ENCODE measurements at regions not wholly inside any gene's neighbourhood (a gene's known extent, or its start where the extent isn't known, plus 50 kb on each side); places are given as distances from the start of the nearest gene placed in this dataset.

DNA sequence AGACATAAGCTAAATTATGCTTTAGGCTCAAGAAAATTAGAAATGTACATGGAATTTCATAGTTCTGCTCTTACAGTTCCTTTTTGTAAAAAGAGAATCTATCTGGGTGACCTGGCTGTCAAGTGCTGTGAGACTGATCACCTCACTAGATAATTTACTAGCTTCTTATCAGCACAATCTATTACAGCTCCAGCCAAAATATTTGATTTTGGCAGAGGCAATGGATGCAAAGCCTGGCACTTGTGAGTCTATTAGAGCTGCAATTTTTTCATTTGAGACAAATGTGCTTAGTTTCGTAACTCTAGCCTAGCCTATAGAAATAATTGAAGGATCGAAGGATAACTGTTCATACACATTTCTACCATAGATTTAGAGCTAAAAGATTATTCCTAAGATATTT lies 927.5 kb downstream of the SLC6A15 start:
- H3K36me3 ChIP-seq, result no peaks in the 10 kb centered on the region
- no peak for ATAC-seq
- no peak for DNase-seq
- no peak overlapping the region for H3K27ac ChIP-seq
- intact Hi-C loops (cut with DNase I), result no loop called here
- TF ChIP-seq, protein P1, sequence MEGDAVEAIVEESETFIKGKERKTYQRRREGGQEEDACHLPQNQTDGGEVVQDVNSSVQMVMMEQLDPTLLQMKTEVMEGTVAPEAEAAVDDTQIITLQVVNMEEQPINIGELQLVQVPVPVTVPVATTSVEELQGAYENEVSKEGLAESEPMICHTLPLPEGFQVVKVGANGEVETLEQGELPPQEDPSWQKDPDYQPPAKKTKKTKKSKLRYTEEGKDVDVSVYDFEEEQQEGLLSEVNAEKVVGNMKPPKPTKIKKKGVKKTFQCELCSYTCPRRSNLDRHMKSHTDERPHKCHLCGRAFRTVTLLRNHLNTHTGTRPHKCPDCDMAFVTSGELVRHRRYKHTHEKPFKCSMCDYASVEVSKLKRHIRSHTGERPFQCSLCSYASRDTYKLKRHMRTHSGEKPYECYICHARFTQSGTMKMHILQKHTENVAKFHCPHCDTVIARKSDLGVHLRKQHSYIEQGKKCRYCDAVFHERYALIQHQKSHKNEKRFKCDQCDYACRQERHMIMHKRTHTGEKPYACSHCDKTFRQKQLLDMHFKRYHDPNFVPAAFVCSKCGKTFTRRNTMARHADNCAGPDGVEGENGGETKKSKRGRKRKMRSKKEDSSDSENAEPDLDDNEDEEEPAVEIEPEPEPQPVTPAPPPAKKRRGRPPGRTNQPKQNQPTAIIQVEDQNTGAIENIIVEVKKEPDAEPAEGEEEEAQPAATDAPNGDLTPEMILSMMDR (IDR thresholded peaks at IDR 0.05), result no peak
- no peaks in the 10 kb centered on the region for H3K9me3 ChIP-seq
- no peaks in the 10 kb centered on the region for H3K27me3 ChIP-seq
- H3K4me3 ChIP-seq, result no peak overlapping the region
- no peaks in the 10 kb centered on the region for H3K4me1 ChIP-seq

- TF ChIP-seq, protein P1 (IDR thresholded peaks at IDR 0.05), result no peak
- DNase-seq (no peak), ATAC-seq (peak; percentile 57)
Measured at GRCh38 chr12:83980398-83980797, 932.2 kb downstream of the SLC6A15 start.

DNA sequence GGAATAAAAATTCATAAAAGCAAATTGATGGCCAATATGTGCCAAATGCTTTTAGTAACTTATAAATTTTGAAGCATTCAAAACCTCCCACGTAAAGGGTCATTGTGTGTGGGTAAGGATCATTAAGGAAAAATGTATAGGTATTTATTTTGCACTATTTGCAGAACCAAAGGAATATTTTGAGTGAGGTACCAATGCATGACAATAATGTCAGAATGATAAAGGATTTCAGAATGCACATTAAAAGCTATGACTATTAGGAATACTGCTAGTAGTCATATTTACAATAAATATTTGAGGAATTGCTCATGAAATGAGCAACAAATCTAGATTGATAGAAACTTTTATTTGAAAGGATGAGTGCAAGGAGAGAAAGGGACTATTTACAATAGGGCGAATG lies 932.8 kb downstream of the SLC6A15 start:
- intact Hi-C loops (cut with DNase I), result no loop called here
- Histone ChIP-seq H3K36me3 (no peaks in the 10 kb centered on the region), H3K4me3 (no peak overlapping the region), H3K9me3 (no peaks in the 10 kb centered on the region), H3K4me1 (no peaks in the 10 kb centered on the region), H3K27me3 (no peaks in the 10 kb centered on the region), H3K27ac (no peak overlapping the region)
- TF ChIP-seq, protein P1 (IDR thresholded peaks at IDR 0.05), result no peak
- ATAC-seq (no peak), DNase-seq (no peak)

More at GRCh38 chr12:83980398-83980797, 932.2 kb downstream of the SLC6A15 start:
- Histone ChIP-seq H3K9me3 (no peaks in the 10 kb centered on the region), H3K4me3 (no peak overlapping the region), H3K36me3 (no peaks in the 10 kb centered on the region), H3K27ac (no peak overlapping the region), H3K4me1 (no peaks in the 10 kb centered on the region), H3K27me3 (no peaks in the 10 kb centered on the region)
- intact Hi-C loops (cut with DNase I), result no loop called here

GRCh38 chr12:83971781-83972180 lies 940.8 kb downstream of the SLC6A15 start:
- no peak overlapping the region for H3K27ac ChIP-seq
- no peaks in the 10 kb centered on the region for H3K4me1 ChIP-seq
- H3K9me3 ChIP-seq, result no peaks in the 10 kb centered on the region
- H3K27me3 ChIP-seq, result no peaks in the 10 kb centered on the region
- TF ChIP-seq, protein P1 (IDR thresholded peaks at IDR 0.05), result no peak
- no peak overlapping the region for H3K4me3 ChIP-seq
- H3K36me3 ChIP-seq, result no peaks in the 10 kb centered on the region
- intact Hi-C loops (cut with DNase I), result no loop called here
- ATAC-seq (no peak), DNase-seq (no peak)

- ATAC-seq, result no peak
- TF ChIP-seq, protein P1 (IDR thresholded peaks at IDR 0.05), result no peak
- H3K4me1 ChIP-seq, result no peaks in the 10 kb centered on the region
- no peak overlapping the region for H3K4me3 ChIP-seq
- no peak overlapping the region for H3K27ac ChIP-seq
- H3K27me3 ChIP-seq, result no peaks in the 10 kb centered on the region
- H3K9me3 ChIP-seq, result no peaks in the 10 kb centered on the region
- DNase-seq, result no peak
- intact Hi-C loops (cut with DNase I), result no loop called here
- H3K36me3 ChIP-seq, result no peaks in the 10 kb centered on the region
Measured at GRCh38 chr12:83960767-83961166, 951.8 kb downstream of the SLC6A15 start.
